ENCODE measurements at regions not wholly inside any gene's neighbourhood (a gene's known extent, or its start where the extent isn't known, plus 50 kb on each side); places are given as distances from the start of the nearest gene placed in this dataset.
"Not testable (repeated sequence)": the region's sequence is repeated elsewhere in the genome, so short reads cannot be mapped to it uniquely, and the experiment has no call there.

DNA sequence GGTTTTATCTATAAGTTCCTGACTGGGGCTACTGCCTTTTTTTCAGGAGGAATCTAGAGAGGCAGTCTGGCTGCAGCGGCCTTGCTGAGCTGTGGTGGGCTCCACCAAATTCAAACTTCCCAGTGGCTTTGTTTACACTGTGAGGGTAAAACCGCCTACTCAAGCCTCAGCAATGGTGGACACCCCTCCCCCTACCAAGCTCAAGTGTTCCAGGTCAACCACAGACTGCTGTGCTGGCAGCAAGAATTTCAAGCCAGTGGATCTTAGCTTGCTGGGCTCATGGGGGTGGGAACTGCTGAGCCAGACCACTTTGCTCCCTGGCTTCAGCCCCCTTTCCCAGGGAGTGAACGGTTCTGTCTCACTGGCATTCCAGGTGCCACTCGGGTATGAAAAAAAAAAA lies 83.9 kb upstream of the WDR75 start:
- not testable (repeated sequence) for H3K27me3 ChIP-seq (ENCODE audit: control insufficient read depth in 3 of 3, insufficient read depth in 3 of 3, low read length in 3 of 3); H3K9ac ChIP-seq (ENCODE audit: low read depth in 1 of 3, low read length in 3 of 3)

DNA sequence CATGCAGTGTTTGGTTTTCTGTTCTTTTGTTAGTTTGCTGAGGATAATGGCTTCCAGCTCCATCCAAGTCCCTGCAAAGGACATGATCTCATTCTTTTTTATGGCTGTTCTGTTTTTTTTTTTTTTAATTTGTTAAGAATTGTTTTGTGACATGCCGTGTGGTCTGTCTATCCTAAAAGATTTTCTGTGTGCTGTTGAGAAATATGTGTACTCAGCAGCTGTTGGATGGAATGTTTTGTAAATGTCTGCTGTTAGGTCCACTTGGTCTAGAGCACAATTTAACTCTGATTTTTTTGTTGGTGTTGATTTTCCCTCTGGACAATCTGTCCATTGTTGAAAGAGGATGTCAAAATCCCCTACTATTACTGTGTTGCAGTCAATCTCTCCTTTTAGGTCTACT lies 80.4 kb upstream of the WDR75 start:
- Histone ChIP-seq H3K36me3 (ENCODE audit: control insufficient read depth in 3 of 3, insufficient read depth in 3 of 3, low read length in 3 of 3) (no peaks in the 10 kb centered on the region), H3K27me3 (ENCODE audit: control insufficient read depth in 3 of 3, insufficient read depth in 3 of 3, low read length in 3 of 3) (no peaks in the 10 kb centered on the region), H3K9me3 (ENCODE audit: control insufficient read depth in 3 of 3, low read length in 3 of 3) (no peaks in the 10 kb centered on the region), H3K4me3 (ENCODE audit: low read length in 3 of 3) (no peak overlapping the region), H3K27ac (ENCODE audit: low read depth, low read length) (no peak overlapping the region), H3K4me1 (ENCODE audit: control insufficient read depth in 3 of 3, insufficient read depth in 3 of 3, low read length in 3 of 3) (no peaks in the 10 kb centered on the region), H3K9ac (ENCODE audit: low read depth in 1 of 3, low read length in 3 of 3) (no peak overlapping the region)

More for the DNA sequence above, 83.9 kb upstream of the WDR75 start:
- H3K4me3 ChIP-seq (ENCODE audit: low read length in 3 of 3); H3K36me3 ChIP-seq (ENCODE audit: control insufficient read depth in 3 of 3, insufficient read depth in 3 of 3, low read length in 3 of 3); H3K27ac ChIP-seq (ENCODE audit: low read depth, low read length); H3K9me3 ChIP-seq (ENCODE audit: control insufficient read depth in 3 of 3, low read length in 3 of 3); H3K4me1 ChIP-seq (ENCODE audit: control insufficient read depth in 3 of 3, insufficient read depth in 3 of 3, low read length in 3 of 3): not testable (repeated sequence)

DNA sequence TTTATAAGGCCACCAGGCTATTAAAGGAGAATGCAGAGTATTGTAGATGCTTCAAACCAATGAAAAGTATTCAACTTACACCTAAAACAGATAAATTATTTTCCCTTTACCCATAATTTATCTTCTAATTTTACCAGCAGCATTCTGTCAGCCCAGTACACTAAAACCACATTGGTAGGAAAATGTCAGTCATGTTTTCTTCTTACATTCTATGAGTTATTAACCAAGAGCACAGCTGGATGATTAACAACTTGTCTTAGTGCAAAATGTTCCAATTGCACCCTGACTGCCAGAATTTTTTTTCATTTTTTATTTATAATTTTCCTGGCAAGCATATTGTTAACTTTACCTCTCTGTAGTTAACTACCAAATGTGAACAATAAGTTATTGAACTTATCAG lies 79.0 kb upstream of the WDR75 start:
- no peaks in the 10 kb centered on the region for H3K36me3 ChIP-seq (ENCODE audit: control insufficient read depth in 3 of 3, insufficient read depth in 3 of 3, low read length in 3 of 3)
- no peaks in the 10 kb centered on the region for H3K4me1 ChIP-seq (ENCODE audit: control insufficient read depth in 3 of 3, insufficient read depth in 3 of 3, low read length in 3 of 3)
- H3K27me3 ChIP-seq (ENCODE audit: control insufficient read depth in 3 of 3, insufficient read depth in 3 of 3, low read length in 3 of 3): no peaks in the 10 kb centered on the region
- H3K9ac ChIP-seq (ENCODE audit: low read depth in 1 of 3, low read length in 3 of 3): no peak overlapping the region
- H3K27ac ChIP-seq (ENCODE audit: low read depth, low read length): no peak overlapping the region
- no peaks in the 10 kb centered on the region for H3K9me3 ChIP-seq (ENCODE audit: control insufficient read depth in 3 of 3, low read length in 3 of 3)
- no peak overlapping the region for H3K4me3 ChIP-seq (ENCODE audit: low read length in 3 of 3)

DNA sequence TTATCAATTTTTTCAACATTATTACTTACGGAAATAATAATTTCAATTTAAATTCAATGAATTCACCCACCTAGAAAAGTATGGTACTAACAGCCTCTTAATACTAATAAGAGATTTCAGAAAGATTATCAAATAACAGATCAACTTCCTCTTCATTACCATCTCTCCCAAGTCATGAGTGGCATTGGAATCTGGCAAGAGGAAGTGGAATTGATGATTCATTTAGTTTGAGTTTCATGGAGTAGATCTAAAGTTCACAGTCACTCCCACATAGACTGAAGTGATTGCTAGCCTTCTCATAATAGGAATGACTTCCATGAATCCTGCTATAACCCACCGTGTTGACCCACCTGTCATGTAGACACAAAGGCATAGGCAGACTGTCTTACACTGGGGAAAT lies 77.7 kb upstream of the WDR75 start:
- Histone ChIP-seq H3K27me3 (ENCODE audit: control insufficient read depth in 3 of 3, insufficient read depth in 3 of 3, low read length in 3 of 3) (no peaks in the 10 kb centered on the region), H3K36me3 (ENCODE audit: control insufficient read depth in 3 of 3, insufficient read depth in 3 of 3, low read length in 3 of 3) (no peaks in the 10 kb centered on the region), H3K4me3 (ENCODE audit: low read length in 3 of 3) (no peak overlapping the region), H3K27ac (ENCODE audit: low read depth, low read length) (no peak overlapping the region), H3K9ac (ENCODE audit: low read depth in 1 of 3, low read length in 3 of 3) (no peak overlapping the region), H3K9me3 (ENCODE audit: control insufficient read depth in 3 of 3, low read length in 3 of 3) (no peaks in the 10 kb centered on the region), H3K4me1 (ENCODE audit: control insufficient read depth in 3 of 3, insufficient read depth in 3 of 3, low read length in 3 of 3) (no peaks in the 10 kb centered on the region)

DNA sequence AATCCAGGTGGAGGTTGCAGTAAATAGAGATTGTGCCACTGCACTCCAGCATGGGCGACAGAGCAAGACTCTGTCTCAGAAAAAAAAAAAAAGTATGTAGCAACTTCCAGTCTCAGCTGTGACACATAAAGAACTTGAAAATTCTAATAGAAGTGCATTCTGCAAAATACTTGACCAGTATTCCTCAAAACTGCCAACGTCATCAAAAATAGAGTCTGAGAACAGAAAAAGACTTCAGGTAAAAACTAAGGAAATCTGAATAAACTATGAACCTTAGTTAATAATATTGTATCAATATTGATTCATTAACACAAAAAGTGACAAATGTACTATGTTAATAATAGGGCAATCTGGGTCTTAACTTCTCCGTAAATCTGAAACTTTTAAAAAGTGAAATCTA lies 76.7 kb upstream of the WDR75 start:
- Histone ChIP-seq H3K9me3 (ENCODE audit: control insufficient read depth in 3 of 3, low read length in 3 of 3) (no peaks in the 10 kb centered on the region), H3K9ac (ENCODE audit: low read depth in 1 of 3, low read length in 3 of 3) (no peak overlapping the region), H3K36me3 (ENCODE audit: control insufficient read depth in 3 of 3, insufficient read depth in 3 of 3, low read length in 3 of 3) (no peaks in the 10 kb centered on the region), H3K4me1 (ENCODE audit: control insufficient read depth in 3 of 3, insufficient read depth in 3 of 3, low read length in 3 of 3) (no peaks in the 10 kb centered on the region), H3K27me3 (ENCODE audit: control insufficient read depth in 3 of 3, insufficient read depth in 3 of 3, low read length in 3 of 3) (no peaks in the 10 kb centered on the region), H3K27ac (ENCODE audit: low read depth, low read length) (no peak overlapping the region), H3K4me3 (ENCODE audit: low read length in 3 of 3) (no peak overlapping the region)

DNA sequence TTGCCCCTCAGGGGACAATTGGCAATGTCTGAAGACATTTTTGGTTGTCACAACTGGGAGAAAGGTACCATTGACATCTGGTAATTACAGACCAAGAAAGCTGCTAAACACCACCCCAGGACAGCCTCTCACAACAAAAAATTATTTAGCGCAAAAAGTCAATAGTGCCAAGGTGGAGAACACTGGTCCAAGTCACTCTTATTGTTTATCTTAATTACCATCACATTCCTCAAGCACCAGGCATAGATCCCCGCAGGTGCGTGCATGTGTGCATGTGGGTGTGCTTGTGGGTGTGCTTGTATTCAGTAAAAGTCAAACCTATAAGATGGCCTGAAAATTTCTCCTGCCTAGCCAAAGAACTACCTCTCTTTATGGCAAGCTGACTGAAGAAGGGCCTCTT lies 74.9 kb upstream of the WDR75 start:
- Histone ChIP-seq H3K4me1 (ENCODE audit: control insufficient read depth in 3 of 3, insufficient read depth in 3 of 3, low read length in 3 of 3) (no peaks in the 10 kb centered on the region), H3K9ac (ENCODE audit: low read depth in 1 of 3, low read length in 3 of 3) (no peak overlapping the region), H3K27ac (ENCODE audit: low read depth, low read length) (no peak overlapping the region), H3K9me3 (ENCODE audit: control insufficient read depth in 3 of 3, low read length in 3 of 3) (no peaks in the 10 kb centered on the region), H3K4me3 (ENCODE audit: low read length in 3 of 3) (no peak overlapping the region), H3K27me3 (ENCODE audit: control insufficient read depth in 3 of 3, insufficient read depth in 3 of 3, low read length in 3 of 3) (no peaks in the 10 kb centered on the region), H3K36me3 (ENCODE audit: control insufficient read depth in 3 of 3, insufficient read depth in 3 of 3, low read length in 3 of 3) (no peaks in the 10 kb centered on the region)

DNA sequence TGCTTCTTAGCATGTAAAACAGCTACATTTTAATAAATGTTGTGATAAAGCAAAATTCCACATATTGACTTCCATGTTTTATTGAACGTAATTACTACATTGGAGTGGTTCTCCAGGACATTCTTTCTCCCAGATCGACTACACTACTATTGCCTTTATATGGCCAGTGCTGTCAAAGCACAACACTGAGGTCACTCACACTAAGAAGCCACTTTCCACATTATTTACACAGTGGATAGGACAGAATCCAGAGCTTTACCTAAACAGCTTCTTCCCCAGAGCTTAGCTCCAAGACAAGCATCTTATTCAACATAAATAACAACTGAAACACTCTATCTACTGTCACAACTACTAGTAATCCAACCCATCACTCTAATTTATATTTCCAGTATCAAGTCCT lies 73.9 kb upstream of the WDR75 start:
- Histone ChIP-seq H3K27ac (ENCODE audit: low read depth, low read length) (no peak overlapping the region), H3K27me3 (ENCODE audit: control insufficient read depth in 3 of 3, insufficient read depth in 3 of 3, low read length in 3 of 3) (no peaks in the 10 kb centered on the region), H3K4me1 (ENCODE audit: control insufficient read depth in 3 of 3, insufficient read depth in 3 of 3, low read length in 3 of 3) (no peaks in the 10 kb centered on the region), H3K4me3 (ENCODE audit: low read length in 3 of 3) (no peak overlapping the region), H3K36me3 (ENCODE audit: control insufficient read depth in 3 of 3, insufficient read depth in 3 of 3, low read length in 3 of 3) (no peaks in the 10 kb centered on the region), H3K9me3 (ENCODE audit: control insufficient read depth in 3 of 3, low read length in 3 of 3) (no peaks in the 10 kb centered on the region), H3K9ac (ENCODE audit: low read depth in 1 of 3, low read length in 3 of 3) (no peak overlapping the region)

DNA sequence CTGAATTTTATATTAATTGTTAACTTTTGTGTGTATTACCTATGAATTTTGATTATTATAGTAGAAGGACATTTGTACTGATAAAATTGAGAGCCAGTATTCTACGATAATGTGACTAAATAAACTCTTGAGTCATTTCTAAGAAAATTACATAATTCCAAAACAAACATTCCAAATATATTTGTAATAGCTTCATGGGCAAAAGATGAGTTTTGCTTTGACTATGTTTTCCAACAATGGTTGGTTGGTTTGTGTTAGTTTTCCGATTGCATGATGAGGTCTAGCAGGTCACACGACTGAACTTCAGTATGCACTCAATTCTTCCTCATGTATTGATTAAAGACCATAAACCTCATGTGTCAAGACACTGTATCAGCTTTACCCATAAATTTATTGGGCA lies 71.7 kb upstream of the WDR75 start:
- Histone ChIP-seq H3K27me3 (ENCODE audit: control insufficient read depth in 3 of 3, insufficient read depth in 3 of 3, low read length in 3 of 3) (no peaks in the 10 kb centered on the region), H3K4me3 (ENCODE audit: low read length in 3 of 3) (no peak overlapping the region), H3K9me3 (ENCODE audit: control insufficient read depth in 3 of 3, low read length in 3 of 3) (no peaks in the 10 kb centered on the region), H3K36me3 (ENCODE audit: control insufficient read depth in 3 of 3, insufficient read depth in 3 of 3, low read length in 3 of 3) (no peaks in the 10 kb centered on the region), H3K27ac (ENCODE audit: low read depth, low read length) (no peak overlapping the region), H3K9ac (ENCODE audit: low read depth in 1 of 3, low read length in 3 of 3) (no peak overlapping the region), H3K4me1 (ENCODE audit: control insufficient read depth in 3 of 3, insufficient read depth in 3 of 3, low read length in 3 of 3) (no peaks in the 10 kb centered on the region)

DNA sequence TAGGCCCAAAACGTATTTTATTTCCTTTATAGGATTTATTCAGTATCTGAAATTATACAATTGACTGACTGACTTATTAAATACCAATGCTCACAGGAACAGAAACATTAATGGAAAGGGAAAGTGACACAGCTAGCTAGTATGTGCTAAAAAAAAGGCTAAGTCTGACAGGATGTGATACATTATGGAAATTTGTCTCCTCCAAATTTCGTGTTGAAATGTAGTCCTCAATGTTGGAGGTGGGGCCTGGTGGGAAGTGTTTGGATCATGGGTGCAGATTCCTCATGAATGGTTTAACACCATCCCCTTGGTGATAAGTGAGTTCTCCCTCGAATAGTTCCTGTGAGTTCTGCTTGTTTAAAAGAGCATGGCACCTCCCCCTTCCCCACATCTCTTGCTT lies 70.6 kb upstream of the WDR75 start:
- Histone ChIP-seq H3K36me3 (ENCODE audit: control insufficient read depth in 3 of 3, insufficient read depth in 3 of 3, low read length in 3 of 3) (no peaks in the 10 kb centered on the region), H3K27me3 (ENCODE audit: control insufficient read depth in 3 of 3, insufficient read depth in 3 of 3, low read length in 3 of 3) (no peaks in the 10 kb centered on the region), H3K9ac (ENCODE audit: low read depth in 1 of 3, low read length in 3 of 3) (no peak overlapping the region), H3K4me1 (ENCODE audit: control insufficient read depth in 3 of 3, insufficient read depth in 3 of 3, low read length in 3 of 3) (no peaks in the 10 kb centered on the region), H3K4me3 (ENCODE audit: low read length in 3 of 3) (no peak overlapping the region), H3K27ac (ENCODE audit: low read depth, low read length) (no peak overlapping the region), H3K9me3 (ENCODE audit: control insufficient read depth in 3 of 3, low read length in 3 of 3) (no peaks in the 10 kb centered on the region)

DNA sequence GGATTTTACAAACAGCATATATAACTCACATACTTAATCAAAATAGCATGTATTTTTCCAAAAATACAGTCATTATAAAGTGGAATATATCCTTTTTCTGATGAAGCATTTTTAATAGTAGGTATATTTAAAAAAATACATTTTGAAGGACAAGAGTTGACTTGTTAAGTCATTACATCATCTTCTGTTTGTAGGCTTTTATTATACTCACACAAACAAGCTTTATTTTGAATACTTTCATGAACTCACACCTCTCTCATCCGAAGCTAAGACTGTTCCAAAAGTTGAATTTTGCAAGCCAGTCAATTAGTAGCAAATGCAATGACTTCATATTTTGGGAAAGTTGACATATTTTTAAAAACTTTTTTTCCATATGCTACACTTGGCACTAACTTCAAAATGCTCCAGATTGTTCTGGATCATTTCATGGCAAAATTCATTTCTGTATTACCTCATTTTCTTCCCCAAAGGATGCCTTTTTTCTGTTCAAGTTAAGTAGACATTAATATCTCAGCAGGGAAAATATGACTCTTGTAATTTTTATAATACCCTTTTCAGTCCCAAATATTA lies 68.5 kb upstream of the WDR75 start:
- Histone ChIP-seq H3K27me3 (ENCODE audit: control insufficient read depth in 3 of 3, insufficient read depth in 3 of 3, low read length in 3 of 3) (no peaks in the 10 kb centered on the region), H3K4me3 (ENCODE audit: low read length in 3 of 3) (no peak overlapping the region), H3K27ac (ENCODE audit: low read depth, low read length) (no peak overlapping the region), H3K4me1 (ENCODE audit: control insufficient read depth in 3 of 3, insufficient read depth in 3 of 3, low read length in 3 of 3) (no peaks in the 10 kb centered on the region), H3K9ac (ENCODE audit: low read depth in 1 of 3, low read length in 3 of 3) (no peak overlapping the region), H3K36me3 (ENCODE audit: control insufficient read depth in 3 of 3, insufficient read depth in 3 of 3, low read length in 3 of 3) (no peaks in the 10 kb centered on the region), H3K9me3 (ENCODE audit: control insufficient read depth in 3 of 3, low read length in 3 of 3) (no peaks in the 10 kb centered on the region)

DNA sequence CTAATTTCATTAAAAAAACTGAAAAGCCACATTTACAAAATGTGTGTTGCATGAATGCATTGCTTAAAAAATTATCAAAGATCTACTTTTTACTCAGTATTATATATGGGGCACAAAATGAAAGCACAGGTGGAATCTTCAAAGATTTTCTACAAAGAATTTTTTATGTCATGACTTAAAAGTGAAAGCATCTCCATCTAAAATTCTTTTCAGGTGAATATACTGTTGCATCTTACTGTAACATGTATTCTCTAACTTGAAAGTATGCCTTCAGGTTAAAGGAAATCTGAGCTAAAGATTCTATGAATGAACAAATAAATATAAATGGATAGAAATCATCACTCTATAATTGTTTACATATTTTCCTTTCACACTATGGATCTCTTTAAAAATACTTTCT lies 66.8 kb upstream of the WDR75 start:
- Histone ChIP-seq H3K27me3 (ENCODE audit: control insufficient read depth in 3 of 3, insufficient read depth in 3 of 3, low read length in 3 of 3) (no peaks in the 10 kb centered on the region), H3K36me3 (ENCODE audit: control insufficient read depth in 3 of 3, insufficient read depth in 3 of 3, low read length in 3 of 3) (no peaks in the 10 kb centered on the region), H3K4me3 (ENCODE audit: low read length in 3 of 3) (no peak overlapping the region), H3K9me3 (ENCODE audit: control insufficient read depth in 3 of 3, low read length in 3 of 3) (no peaks in the 10 kb centered on the region), H3K9ac (ENCODE audit: low read depth in 1 of 3, low read length in 3 of 3) (no peak overlapping the region), H3K27ac (ENCODE audit: low read depth, low read length) (no peak overlapping the region), H3K4me1 (ENCODE audit: control insufficient read depth in 3 of 3, insufficient read depth in 3 of 3, low read length in 3 of 3) (no peaks in the 10 kb centered on the region)

All from skeletal muscle tissue (tissue), 3 donors.